ENCODE measurements at regions not wholly inside any gene's neighbourhood (a gene's known extent, or its start where the extent isn't known, plus 50 kb on each side); places are given as distances from the start of the nearest gene placed in this dataset.

- intact Hi-C loops (cut with micrococcal nuclease) = no loop called here
- TF ChIP-seq, protein P1, sequence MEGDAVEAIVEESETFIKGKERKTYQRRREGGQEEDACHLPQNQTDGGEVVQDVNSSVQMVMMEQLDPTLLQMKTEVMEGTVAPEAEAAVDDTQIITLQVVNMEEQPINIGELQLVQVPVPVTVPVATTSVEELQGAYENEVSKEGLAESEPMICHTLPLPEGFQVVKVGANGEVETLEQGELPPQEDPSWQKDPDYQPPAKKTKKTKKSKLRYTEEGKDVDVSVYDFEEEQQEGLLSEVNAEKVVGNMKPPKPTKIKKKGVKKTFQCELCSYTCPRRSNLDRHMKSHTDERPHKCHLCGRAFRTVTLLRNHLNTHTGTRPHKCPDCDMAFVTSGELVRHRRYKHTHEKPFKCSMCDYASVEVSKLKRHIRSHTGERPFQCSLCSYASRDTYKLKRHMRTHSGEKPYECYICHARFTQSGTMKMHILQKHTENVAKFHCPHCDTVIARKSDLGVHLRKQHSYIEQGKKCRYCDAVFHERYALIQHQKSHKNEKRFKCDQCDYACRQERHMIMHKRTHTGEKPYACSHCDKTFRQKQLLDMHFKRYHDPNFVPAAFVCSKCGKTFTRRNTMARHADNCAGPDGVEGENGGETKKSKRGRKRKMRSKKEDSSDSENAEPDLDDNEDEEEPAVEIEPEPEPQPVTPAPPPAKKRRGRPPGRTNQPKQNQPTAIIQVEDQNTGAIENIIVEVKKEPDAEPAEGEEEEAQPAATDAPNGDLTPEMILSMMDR (IDR thresholded peaks at IDR 0.05; ENCODE audit: borderline replicate concordance) = no peak
- no peak for DNase-seq
- H3K9me3 ChIP-seq (replicated peaks) = no peaks in the 10 kb centered on the region
- H3K4me1 ChIP-seq = peaks cover 12% of the 10 kb centered on the region
- H3K27ac ChIP-seq (replicated peaks) = no peak overlapping the region
- no peak overlapping the region for H3K4me3 ChIP-seq
- no peaks in the 10 kb centered on the region for H3K27me3 ChIP-seq (ENCODE audit: low read depth)
- no peaks in the 10 kb centered on the region for H3K36me3 ChIP-seq
Measured at GRCh38 chr13:33629605-33630360, 188.2 kb upstream of the RFC3 start.

GRCh38 chr13:33633701-33634545 is 184.0 kb upstream of the RFC3 start:
- no peaks in the 10 kb centered on the region for H3K9me3 ChIP-seq (replicated peaks)
- peak overlapping the region; percentile 20 for H3K4me3 ChIP-seq
- no peaks in the 10 kb centered on the region for H3K27me3 ChIP-seq (ENCODE audit: low read depth)
- TF ChIP-seq, protein P1 (IDR thresholded peaks at IDR 0.05; ENCODE audit: borderline replicate concordance) = no peak
- no peak for DNase-seq
- H3K4me1 ChIP-seq = peaks cover 38% of the 10 kb centered on the region
- no peaks in the 10 kb centered on the region for H3K36me3 ChIP-seq
- peak overlapping the region; percentile 57 for H3K27ac ChIP-seq (replicated peaks)
- intact Hi-C loops (cut with micrococcal nuclease) = no loop called here

- H3K9me3 ChIP-seq (replicated peaks) = no peaks in the 10 kb centered on the region
- TF ChIP-seq, protein P1 (IDR thresholded peaks at IDR 0.05; ENCODE audit: borderline replicate concordance) = no peak
- no peak for DNase-seq
- peak overlapping the region; percentile 20 for H3K4me3 ChIP-seq
- intact Hi-C loops (cut with micrococcal nuclease) = no loop called here
- H3K36me3 ChIP-seq = no peaks in the 10 kb centered on the region
- no peaks in the 10 kb centered on the region for H3K27me3 ChIP-seq (ENCODE audit: low read depth)
- peak overlapping the region; percentile 57 for H3K27ac ChIP-seq (replicated peaks)
- H3K4me1 ChIP-seq = peaks cover 44% of the 10 kb centered on the region
Measured at GRCh38 chr13:33634546-33634982, 183.4 kb upstream of the RFC3 start.

DNA sequence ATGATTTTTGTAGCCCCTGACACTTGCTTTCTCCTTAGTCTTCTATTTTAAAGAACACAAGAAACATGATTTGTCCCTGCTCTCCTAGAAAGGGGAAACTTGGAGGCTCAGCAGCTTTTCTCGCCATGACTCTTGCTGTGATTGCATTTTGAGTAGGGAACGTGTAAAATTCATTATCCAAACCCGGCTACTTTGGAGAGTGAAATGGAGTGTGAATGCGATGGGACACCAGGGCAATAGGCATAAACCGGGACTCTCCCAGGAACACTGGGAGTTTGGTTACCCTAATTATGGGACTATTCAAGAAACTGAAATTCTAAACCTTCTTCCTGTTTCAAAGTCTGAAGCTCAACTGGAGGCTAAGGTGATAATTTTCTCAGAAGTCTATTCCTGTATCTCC is 181.7 kb upstream of the RFC3 start:
- TF ChIP-seq, protein P1 (IDR thresholded peaks at IDR 0.05; ENCODE audit: borderline replicate concordance) = no peak
- H3K27me3 ChIP-seq (ENCODE audit: low read depth) = no peaks in the 10 kb centered on the region
- H3K36me3 ChIP-seq = no peaks in the 10 kb centered on the region
- no peak overlapping the region for H3K4me3 ChIP-seq
- H3K27ac ChIP-seq (replicated peaks) = peak overlapping the region; percentile 27
- no peaks in the 10 kb centered on the region for H3K9me3 ChIP-seq (replicated peaks)
- intact Hi-C loops (cut with micrococcal nuclease) = no loop called here
- H3K4me1 ChIP-seq = peaks cover 57% of the 10 kb centered on the region
- DNase-seq = no peak

DNA sequence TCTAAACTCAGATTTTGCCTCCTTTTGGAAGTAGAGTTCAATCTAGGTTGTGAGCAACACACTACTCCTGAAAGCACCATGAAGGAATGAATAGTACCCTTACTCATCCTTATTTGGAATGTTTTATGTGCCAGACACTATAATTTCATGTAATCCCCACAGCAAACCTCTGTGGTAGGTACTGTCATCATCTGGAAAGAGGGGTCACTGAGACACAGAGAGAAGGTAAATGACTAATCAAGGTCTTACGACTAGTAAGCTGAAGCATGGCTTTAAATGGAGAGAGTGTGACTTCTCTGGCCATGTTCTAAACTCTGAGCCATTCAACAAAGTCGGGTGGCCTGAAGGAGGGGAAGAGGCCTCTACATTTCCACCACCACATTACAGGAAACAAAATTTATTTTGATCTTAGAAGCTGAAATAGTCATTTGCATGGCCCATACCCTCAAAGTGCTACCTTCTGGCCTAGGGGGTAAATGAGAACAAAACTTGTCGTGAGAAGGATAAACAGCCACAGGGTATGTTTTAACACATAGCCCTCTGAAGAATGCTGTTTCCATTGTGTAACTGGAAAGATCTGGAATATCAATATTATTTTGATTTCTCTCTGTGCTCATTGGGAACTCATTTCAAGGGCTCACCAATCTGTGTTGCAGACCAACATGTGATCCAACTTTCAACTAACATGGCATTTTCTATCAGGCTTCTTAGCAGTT is 180.8 kb upstream of the RFC3 start:
- no peak for DNase-seq
- Histone ChIP-seq H3K9me3 (replicated peaks) (no peaks in the 10 kb centered on the region), H3K4me3 (no peak overlapping the region), H3K4me1 (peaks cover 63% of the 10 kb centered on the region), H3K27me3 (ENCODE audit: low read depth) (no peaks in the 10 kb centered on the region), H3K36me3 (no peaks in the 10 kb centered on the region), H3K27ac (replicated peaks) (peak overlapping the region; percentile 37)
- intact Hi-C loops (cut with micrococcal nuclease) = no loop called here
- TF ChIP-seq, protein P1 (IDR thresholded peaks at IDR 0.05; ENCODE audit: borderline replicate concordance) = no peak
